ENCODE measurements at regions not wholly inside any gene's neighbourhood (a gene's known extent, or its start where the extent isn't known, plus 50 kb on each side); places are given as distances from the start of the nearest gene placed in this dataset.

GRCh38 chr14:106631879-106632278, 1105.5 kb downstream of the TMEM121 start:
- TF ChIP-seq, protein P1, sequence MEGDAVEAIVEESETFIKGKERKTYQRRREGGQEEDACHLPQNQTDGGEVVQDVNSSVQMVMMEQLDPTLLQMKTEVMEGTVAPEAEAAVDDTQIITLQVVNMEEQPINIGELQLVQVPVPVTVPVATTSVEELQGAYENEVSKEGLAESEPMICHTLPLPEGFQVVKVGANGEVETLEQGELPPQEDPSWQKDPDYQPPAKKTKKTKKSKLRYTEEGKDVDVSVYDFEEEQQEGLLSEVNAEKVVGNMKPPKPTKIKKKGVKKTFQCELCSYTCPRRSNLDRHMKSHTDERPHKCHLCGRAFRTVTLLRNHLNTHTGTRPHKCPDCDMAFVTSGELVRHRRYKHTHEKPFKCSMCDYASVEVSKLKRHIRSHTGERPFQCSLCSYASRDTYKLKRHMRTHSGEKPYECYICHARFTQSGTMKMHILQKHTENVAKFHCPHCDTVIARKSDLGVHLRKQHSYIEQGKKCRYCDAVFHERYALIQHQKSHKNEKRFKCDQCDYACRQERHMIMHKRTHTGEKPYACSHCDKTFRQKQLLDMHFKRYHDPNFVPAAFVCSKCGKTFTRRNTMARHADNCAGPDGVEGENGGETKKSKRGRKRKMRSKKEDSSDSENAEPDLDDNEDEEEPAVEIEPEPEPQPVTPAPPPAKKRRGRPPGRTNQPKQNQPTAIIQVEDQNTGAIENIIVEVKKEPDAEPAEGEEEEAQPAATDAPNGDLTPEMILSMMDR (CRISPR knock-in tag; IDR thresholded peaks at IDR 0.05), result no peak
- no peak for TF ChIP-seq SRSF9 (IDR thresholded peaks at IDR 0.05; ENCODE audit: borderline replicate concordance, insufficient read depth, low read depth, low read length, poor library complexity, severe bottlenecking)
- TF ChIP-seq PHF20 (CRISPR knock-in tag; IDR thresholded peaks at IDR 0.05), result no peak
- TF ChIP-seq, protein P2, sequence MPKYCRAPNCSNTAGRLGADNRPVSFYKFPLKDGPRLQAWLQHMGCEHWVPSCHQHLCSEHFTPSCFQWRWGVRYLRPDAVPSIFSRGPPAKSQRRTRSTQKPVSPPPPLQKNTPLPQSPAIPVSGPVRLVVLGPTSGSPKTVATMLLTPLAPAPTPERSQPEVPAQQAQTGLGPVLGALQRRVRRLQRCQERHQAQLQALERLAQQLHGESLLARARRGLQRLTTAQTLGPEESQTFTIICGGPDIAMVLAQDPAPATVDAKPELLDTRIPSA (CRISPR knock-in tag; IDR thresholded peaks at IDR 0.05; ENCODE audit: borderline replicate concordance), result no peak
- no peak for TF ChIP-seq MAFK (conservative IDR thresholded peaks at IDR 0.05 in 1 of 2, IDR thresholded peaks at IDR 0.05 in 1 of 2; ENCODE audit: low read length in 2 of 2)
- no peak for TF ChIP-seq ZNF296 (CRISPR knock-in tag; conservative IDR thresholded peaks at IDR 0.05)
- TF ChIP-seq ZNF644 (CRISPR knock-in tag; IDR thresholded peaks at IDR 0.05; ENCODE audit: low read depth), result no peak

All from HepG2 (cell line).